Hematopoietic multipotent progenitor cell (in vitro differentiated cells): ENCODE measurements at regions not wholly inside any gene's neighbourhood (a gene's known extent, or its start where the extent isn't known, plus 50 kb on each side); places are given as distances from the start of the nearest gene placed in this dataset.

Experiments used
- DNase-seq, 3 donors: peaks; one replicate each; pipeline ENCODE4 v3.0.0-alpha.2; 2011 to 2015; ENCODE audit warnings: low read depth in 2 of 3, low spot score in 2 of 3

- no peak for DNase-seq
These were observed 173.0 kb upstream of the NEBL start for GRCh38 chr10:21069929-21070700.

GRCh38 chr10:21069278-21069677, 172.2 kb upstream of the NEBL start:
- no peak for DNase-seq

- DNase-seq, result no peak
These were observed 171.0 kb upstream of the NEBL start for GRCh38 chr10:21068026-21068656.

- no peak for DNase-seq
These were observed 168.6 kb upstream of the NEBL start for GRCh38 chr10:21065621-21066248.

- DNase-seq, result no peak
These were observed 164.9 kb upstream of the NEBL start for GRCh38 chr10:21061982-21062381.

- no peak for DNase-seq
These were observed 164.1 kb upstream of the NEBL start for GRCh38 chr10:21061184-21061583.

- no peak for DNase-seq
These were observed 163.5 kb upstream of the NEBL start for GRCh38 chr10:21060626-21061025.

GRCh38 chr10:21057989-21058388, 160.9 kb upstream of the NEBL start:
- DNase-seq, result no peak

- DNase-seq, result no peak
These were observed 160.3 kb upstream of the NEBL start for GRCh38 chr10:21057436-21057835.

- no peak for DNase-seq
These were observed 159.3 kb upstream of the NEBL start for GRCh38 chr10:21056461-21056860.

GRCh38 chr10:21055339-21056135, 158.4 kb upstream of the NEBL start:
- DNase-seq, result no peak

- no peak for DNase-seq
These were observed 157.0 kb upstream of the NEBL start for GRCh38 chr10:21053953-21054690.

- no peak for DNase-seq
These were observed 155.6 kb upstream of the NEBL start for GRCh38 chr10:21052709-21053104.

GRCh38 chr10:21052072-21052708, 155.1 kb upstream of the NEBL start:
- no peak for DNase-seq

- no peak for DNase-seq
These were observed 152.4 kb upstream of the NEBL start for GRCh38 chr10:21049482-21049881.

GRCh38 chr10:21048068-21048467, 151.0 kb upstream of the NEBL start:
- DNase-seq, result no peak

GRCh38 chr10:21047511-21047910, 150.4 kb upstream of the NEBL start:
- no peak for DNase-seq

- DNase-seq, result no peak
These were observed 150.0 kb upstream of the NEBL start for GRCh38 chr10:21047096-21047495.

- DNase-seq, result no peak
These were observed 145.9 kb upstream of the NEBL start for GRCh38 chr10:21043044-21043443.

GRCh38 chr10:21042536-21042935, 145.4 kb upstream of the NEBL start:
- no peak for DNase-seq
